T-cell (primary cell): ENCODE measurements at regions not wholly inside any gene's neighbourhood (a gene's known extent, or its start where the extent isn't known, plus 50 kb on each side); places are given as distances from the start of the nearest gene placed in this dataset.

Experiments used
- ATAC-seq, 4 experiments: fragments of 200-7000 bp in 3 of 4; fragments of 150-1000 bp in 1 of 4; cut with Tn5 transposase; replicated peaks in 1 of 4; 1 replicate in 3 of 4; 2 replicates in 1 of 4; pipeline ENCODE4 v1.10.0; 2021; ENCODE audit warnings: moderate library complexity in 3 of 4, mild to moderate bottlenecking in 2 of 4, moderate number of reproducible peaks in 1 of 4
- CTCF ChIA-PET, 2 donors: fragments of 300-600 bp; sonication (Branson Sonifier 250); formaldehyde crosslinking; loops; one replicate each; lab custom pipeline; 2022; ENCODE audit warnings: antibody characterized with exemption in 2 of 2; lab: Charles Lee
- POLR2A ChIA-PET, 2 donors: fragments of 300-600 bp; sonication (Branson Sonifier 250); formaldehyde crosslinking; loops; one replicate each; lab custom pipeline; 2022; ENCODE audit warnings: antibody characterized with exemption in 2 of 2; lab: Charles Lee
- DNase-seq, 35 experiments: peaks; one replicate each; pipeline versions ENCODE4 v3.0.0 to v3.0.0-alpha.2; 2013 to 2023
- H3K27ac ChIP-seq: one replicate; pipeline ENCODE4 v1.5.1; 2013; ENCODE audit warnings: low read length
- H3K27me3 ChIP-seq, 2 experiments: replicated peaks in 1 of 2; 1 replicate in 1 of 2; 2 replicates in 1 of 2; pipeline versions ENCODE4 v1.6.1 to v1.7.0; 2013; ENCODE audit warnings: low read length in 1 of 2, mixed read lengths in 1 of 2; ENCODE audit not compliant: control insufficient read depth in 2 of 2, insufficient read depth in 2 of 2; ENCODE audit errors: extremely low read depth in 1 of 2
- H3K36me3 ChIP-seq, 2 donors: 1 replicate in 1 of 2; 2 replicates in 1 of 2; pipeline versions ENCODE4 v1.6.1 to v1.7.0; 2013; ENCODE audit warnings: low read length in 1 of 2; ENCODE audit not compliant: control insufficient read depth in 2 of 2, insufficient read depth in 1 of 2; ENCODE audit errors: extremely low read depth in 1 of 2
- H3K4me1 ChIP-seq, 2 experiments: 1 replicate in 1 of 2; 2 replicates in 1 of 2; pipeline versions ENCODE4 v1.6.1 to v1.7.0; 2013; ENCODE audit warnings: low read length in 2 of 2, mixed read lengths in 1 of 2; ENCODE audit not compliant: insufficient read depth in 2 of 2, control insufficient read depth in 1 of 2; ENCODE audit errors: extremely low read depth in 1 of 2
- H3K4me3 ChIP-seq, 2 donors: 1 replicate in 1 of 2; 2 replicates in 1 of 2; pipeline versions ENCODE4 v1.5.1 to v1.7.0; 2013; ENCODE audit warnings: mild to moderate bottlenecking in 2 of 2, low read length in 1 of 2, moderate library complexity in 1 of 2; ENCODE audit not compliant: control insufficient read depth in 1 of 2; ENCODE audit errors: extremely low read depth in 1 of 2
- H3K9me3 ChIP-seq: 2 replicates; pipeline ENCODE4 v1.7.0; 2013
- H3K27ac Mint-ChIP-seq, 2 donors: one replicate each; pipeline ENCODE4 v1.8.0; 2020 to 2021; ENCODE audit warnings: mild to moderate bottlenecking in 2 of 2, mixed read lengths in 2 of 2
- H3K27me3 Mint-ChIP-seq, 2 donors: one replicate each; pipeline ENCODE4 v1.8.0; 2021 to 2022; ENCODE audit warnings: mixed read lengths in 2 of 2
- H3K36me3 Mint-ChIP-seq: one replicate; pipeline ENCODE4 v1.8.0; 2021; ENCODE audit warnings: mixed read lengths
- H3K4me1 Mint-ChIP-seq, 3 donors: one replicate each; pipeline ENCODE4 v1.8.0; 2020 to 2022; ENCODE audit warnings: mixed read lengths in 3 of 3, mild to moderate bottlenecking in 1 of 3
- H3K4me3 Mint-ChIP-seq, 3 donors: one replicate each; pipeline ENCODE4 v1.8.0; 2020 to 2022; ENCODE audit warnings: mild to moderate bottlenecking in 3 of 3, mixed read lengths in 3 of 3, moderate library complexity in 3 of 3
- H3K9me3 Mint-ChIP-seq, 3 donors: one replicate each; pipeline ENCODE4 v1.8.0; 2020 to 2022; ENCODE audit warnings: mixed read lengths in 3 of 3
- WGBS: methylation state at CpG from one replicate; pipeline ENCODE4 v1.1.5; 2013; ENCODE audit warnings: missing lambda C conversion rate; ENCODE audit not compliant: insufficient coverage; 5-methylcytosine and 5-hydroxymethylcytosine counted together

GRCh38 chr4:129246145-129246544, 150.2 kb downstream of the C4orf33 start:
- no peak overlapping the region for H3K4me3 ChIP-seq
- ChIA-PET POLR2A (no interaction called here), CTCF (interaction anchor here in 1 of 2 donors (0.6 kb wide), 1 partner anchor 463 kb away, joined by 10 read pairs; no protein-coding TSS in a partner anchor)
- peaks cover 0 to 2% of the 10 kb centered on the region in 2 experiments for H3K27me3 ChIP-seq
- Mint-ChIP-seq H3K27ac (no peak overlapping the region), H3K4me3 (no peak overlapping the region), H3K36me3 (no peaks in the 10 kb centered on the region), H3K4me1 (no peaks in the 10 kb centered on the region), H3K9me3 (no peaks in the 10 kb centered on the region), H3K27me3 (peaks cover 6 to 10% of the 10 kb centered on the region in 2 donors)
- 84% methylated on average over 2 of the region's 4 CpGs for WGBS
- no peaks in the 10 kb centered on the region for H3K9me3 ChIP-seq
- no peaks in the 10 kb centered on the region for H3K36me3 ChIP-seq
- DNase-seq (no peak), ATAC-seq (no peak)
- H3K4me1 ChIP-seq, result no peaks in the 10 kb centered on the region
- H3K27ac ChIP-seq, result no peak overlapping the region

- Mint-ChIP-seq H3K4me1 (no peaks in the 10 kb centered on the region), H3K4me3 (no peak overlapping the region), H3K27ac (no peak overlapping the region), H3K27me3 (peaks cover 6 to 10% of the 10 kb centered on the region in 2 donors), H3K36me3 (no peaks in the 10 kb centered on the region), H3K9me3 (no peaks in the 10 kb centered on the region)
- Histone ChIP-seq H3K27me3 (peaks cover 0 to 2% of the 10 kb centered on the region in 2 experiments), H3K9me3 (no peaks in the 10 kb centered on the region), H3K36me3 (no peaks in the 10 kb centered on the region), H3K27ac (no peak overlapping the region), H3K4me3 (no peak overlapping the region), H3K4me1 (no peaks in the 10 kb centered on the region)
- ATAC-seq (no peak), DNase-seq (no peak)
- ChIA-PET POLR2A (no interaction called here), CTCF (no interaction called here)
- 98% methylated on average over 6 of the region's 15 CpGs for WGBS
Measured at GRCh38 chr4:129246910-129247461, 151.0 kb downstream of the C4orf33 start.

- Histone ChIP-seq H3K36me3 (no peaks in the 10 kb centered on the region), H3K4me3 (no peak overlapping the region), H3K27me3 (peaks cover 0 to 6% of the 10 kb centered on the region in 2 experiments), H3K4me1 (no peaks in the 10 kb centered on the region), H3K9me3 (no peaks in the 10 kb centered on the region), H3K27ac (no peak overlapping the region)
- no peaks in the 10 kb centered on the region for H3K9me3 Mint-ChIP-seq
- CTCF ChIA-PET, result no interaction called here
- WGBS, result no CpG with 5 or more reads among the region's 1 CpG
- H3K4me1 Mint-ChIP-seq, result no peaks in the 10 kb centered on the region
- H3K27me3 Mint-ChIP-seq, result peaks cover 5 to 6% of the 10 kb centered on the region in 2 donors
- no peak for ATAC-seq
- POLR2A ChIA-PET, result no interaction called here
- no peak overlapping the region for H3K4me3 Mint-ChIP-seq
- no peak overlapping the region for H3K27ac Mint-ChIP-seq
- DNase-seq, result no peak
- H3K36me3 Mint-ChIP-seq, result no peaks in the 10 kb centered on the region
Measured at GRCh38 chr4:129248621-129249020, 152.7 kb downstream of the C4orf33 start.

- no peaks in the 10 kb centered on the region for H3K4me1 Mint-ChIP-seq
- H3K9me3 ChIP-seq, result no peaks in the 10 kb centered on the region
- no peak overlapping the region for H3K4me3 Mint-ChIP-seq
- ChIA-PET CTCF (no interaction called here), POLR2A (no interaction called here)
- no peak overlapping the region for H3K27ac ChIP-seq
- H3K27me3 ChIP-seq, result peaks cover 0 to 6% of the 10 kb centered on the region in 2 experiments
- no peak for DNase-seq
- ATAC-seq, result no peak
- H3K36me3 Mint-ChIP-seq, result no peaks in the 10 kb centered on the region
- H3K36me3 ChIP-seq, result no peaks in the 10 kb centered on the region
- no peak overlapping the region for H3K27ac Mint-ChIP-seq
- no peak overlapping the region for H3K4me3 ChIP-seq
- H3K9me3 Mint-ChIP-seq, result no peaks in the 10 kb centered on the region
- no peaks in the 10 kb centered on the region for H3K4me1 ChIP-seq
- H3K27me3 Mint-ChIP-seq, result peaks cover 14 to 16% of the 10 kb centered on the region in 2 donors
Measured at GRCh38 chr4:129254126-129254525, 158.2 kb downstream of the C4orf33 start.

- H3K9me3 ChIP-seq, result no peaks in the 10 kb centered on the region
- no peak overlapping the region for H3K4me3 ChIP-seq
- ATAC-seq (no peak), DNase-seq (no peak)
- Mint-ChIP-seq H3K36me3 (no peaks in the 10 kb centered on the region), H3K9me3 (no peaks in the 10 kb centered on the region), H3K4me3 (no peak overlapping the region), H3K27ac (no peak overlapping the region), H3K4me1 (no peaks in the 10 kb centered on the region), H3K27me3 (peaks cover 14 to 18% of the 10 kb centered on the region in 2 donors)
- H3K36me3 ChIP-seq, result no peaks in the 10 kb centered on the region
- H3K27ac ChIP-seq, result no peak overlapping the region
- ChIA-PET POLR2A (no interaction called here), CTCF (no interaction called here)
- H3K4me1 ChIP-seq, result no peaks in the 10 kb centered on the region
- H3K27me3 ChIP-seq, result peaks cover 0 to 6% of the 10 kb centered on the region in 2 experiments
Measured at GRCh38 chr4:129254526-129254925, 158.6 kb downstream of the C4orf33 start.

- Mint-ChIP-seq H3K4me3 (no peak overlapping the region), H3K27ac (no peak overlapping the region), H3K36me3 (no peaks in the 10 kb centered on the region), H3K27me3 (peaks cover 5% of the 10 kb centered on the region in 2 donors), H3K9me3 (no peaks in the 10 kb centered on the region), H3K4me1 (peaks cover 8 to 9% (median 8%) of the 10 kb centered on the region in 3 donors)
- Histone ChIP-seq H3K27ac (no peak overlapping the region), H3K27me3 (no peaks in the 10 kb centered on the region), H3K4me3 (no peak overlapping the region), H3K4me1 (no peaks in the 10 kb centered on the region), H3K9me3 (no peaks in the 10 kb centered on the region), H3K36me3 (no peaks in the 10 kb centered on the region)
- 44% methylated on average over 1 of the region's 2 CpGs for WGBS
- ChIA-PET CTCF (interaction anchor here in 1 of 2 donors (0.6 kb wide), 1 partner anchor 124 kb away, joined by 3 read pairs; no protein-coding TSS in a partner anchor), POLR2A (no interaction called here)
- no peak for DNase-seq
- no peak for ATAC-seq
Measured at GRCh38 chr4:129261584-129261983, 165.6 kb downstream of the C4orf33 start.
